T-helper 17 cell (primary cell): ENCODE measurements at regions not wholly inside any gene's neighbourhood (a gene's known extent, or its start where the extent isn't known, plus 50 kb on each side); places are given as distances from the start of the nearest gene placed in this dataset.

Experiments
- ATAC-seq: fragments of 150-1000 bp; cut with Tn5 transposase; 2 replicates; pipeline ENCODE4 v1.10.0; 2021; ENCODE audit warnings: mild to moderate bottlenecking, moderate library complexity
- DNase-seq, 3 donors: peaks; one replicate each; pipeline versions ENCODE4 v3.0.0 to v3.0.0-alpha.2; 2020 to 2021
- H3K9me3 ChIP-seq: one replicate; pipeline ENCODE4 v1.7.0; 2013; ENCODE audit warnings: low read length, mild to moderate bottlenecking; ENCODE audit not compliant: control insufficient read depth, poor library complexity, severe bottlenecking
- H3K27ac Mint-ChIP-seq: one replicate; pipeline ENCODE4 v1.8.0; 2022; ENCODE audit warnings: mild to moderate bottlenecking, moderate library complexity, mixed read lengths
- H3K27me3 Mint-ChIP-seq: one replicate; pipeline ENCODE4 v1.8.0; 2022; ENCODE audit warnings: mixed read lengths
- H3K36me3 Mint-ChIP-seq: one replicate; pipeline ENCODE4 v1.8.0; 2022; ENCODE audit warnings: low read depth, mixed read lengths
- H3K4me1 Mint-ChIP-seq: one replicate; pipeline ENCODE4 v1.8.0; 2022; ENCODE audit warnings: mild to moderate bottlenecking, mixed read lengths
- H3K4me3 Mint-ChIP-seq: one replicate; pipeline ENCODE4 v1.8.0; 2022; ENCODE audit warnings: mild to moderate bottlenecking, moderate library complexity, mixed read lengths

- Mint-ChIP-seq H3K36me3 (no peaks in the 10 kb centered on the region), H3K27me3 (no peaks in the 10 kb centered on the region), H3K27ac (no peak overlapping the region), H3K4me3 (no peak overlapping the region), H3K4me1 (no peaks in the 10 kb centered on the region)
- ATAC-seq (no peak), DNase-seq (no peak)
- H3K9me3 ChIP-seq = no peaks in the 10 kb centered on the region
Observed at GRCh38 chr4:14049946-14050345, 422.4 kb upstream of the BOD1L1 start.

DNA sequence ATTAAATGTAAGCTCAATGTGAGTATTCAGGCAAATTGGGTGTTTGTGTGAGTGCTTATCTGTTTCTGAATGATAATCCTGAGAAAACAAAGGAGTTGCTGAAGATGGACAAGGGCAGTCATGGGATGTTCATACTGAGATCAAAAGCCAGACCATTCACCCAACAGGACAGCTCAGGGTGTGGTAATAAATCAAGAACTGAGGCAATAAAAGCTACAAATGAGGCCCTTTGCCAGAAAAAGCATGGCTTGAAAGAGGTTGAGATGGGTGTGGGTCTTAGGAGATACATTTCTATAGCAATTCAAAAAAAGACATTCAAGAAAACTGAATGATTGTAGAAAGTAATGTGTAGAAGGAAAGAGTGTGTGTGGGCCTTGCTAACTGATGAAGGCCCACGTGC, 425.8 kb upstream of the BOD1L1 start:
- no peak overlapping the region for H3K4me3 Mint-ChIP-seq
- no peaks in the 10 kb centered on the region for H3K27me3 Mint-ChIP-seq
- no peaks in the 10 kb centered on the region for H3K36me3 Mint-ChIP-seq
- DNase-seq (no peak), ATAC-seq (no peak)
- H3K27ac Mint-ChIP-seq = no peak overlapping the region
- no peaks in the 10 kb centered on the region for H3K9me3 ChIP-seq
- no peaks in the 10 kb centered on the region for H3K4me1 Mint-ChIP-seq

DNA sequence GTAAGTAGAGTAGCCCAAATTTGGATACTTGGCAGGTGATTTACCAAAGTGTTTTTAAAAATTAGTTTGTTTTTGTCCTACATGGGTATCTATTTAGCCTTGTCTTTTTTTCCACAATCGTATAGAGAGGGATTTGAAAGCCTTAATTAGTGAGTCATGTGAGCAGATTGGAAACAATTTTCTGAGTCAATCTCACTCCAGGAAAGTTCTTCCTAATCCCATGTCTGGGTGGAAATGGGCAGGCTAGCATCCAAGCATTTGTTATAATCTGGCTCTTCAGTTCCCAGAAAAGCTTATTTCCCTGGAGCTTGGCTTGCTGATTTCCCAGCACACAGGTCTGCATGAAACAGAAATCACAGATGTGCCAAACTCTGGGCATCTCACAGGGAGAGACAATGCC, 426.9 kb upstream of the BOD1L1 start:
- H3K9me3 ChIP-seq = no peaks in the 10 kb centered on the region
- no peak overlapping the region for H3K27ac Mint-ChIP-seq
- no peaks in the 10 kb centered on the region for H3K36me3 Mint-ChIP-seq
- no peak overlapping the region for H3K4me3 Mint-ChIP-seq
- H3K27me3 Mint-ChIP-seq = no peaks in the 10 kb centered on the region
- no peak for DNase-seq
- H3K4me1 Mint-ChIP-seq = no peaks in the 10 kb centered on the region
- no peak for ATAC-seq

GRCh38 chr4:14059006-14059405, 431.5 kb upstream of the BOD1L1 start:
- no peaks in the 10 kb centered on the region for H3K4me1 Mint-ChIP-seq

GRCh38 chr4:14064984-14065383, 437.5 kb upstream of the BOD1L1 start:
- ATAC-seq = no peak
- H3K27me3 Mint-ChIP-seq = no peaks in the 10 kb centered on the region

More at GRCh38 chr4:14059006-14059405, 431.5 kb upstream of the BOD1L1 start:
- H3K4me3 Mint-ChIP-seq = no peak overlapping the region
- H3K9me3 ChIP-seq = no peaks in the 10 kb centered on the region
- H3K27ac Mint-ChIP-seq = no peak overlapping the region
- H3K36me3 Mint-ChIP-seq = no peaks in the 10 kb centered on the region
- no peak for DNase-seq
- H3K27me3 Mint-ChIP-seq = no peaks in the 10 kb centered on the region
- ATAC-seq = no peak

DNA sequence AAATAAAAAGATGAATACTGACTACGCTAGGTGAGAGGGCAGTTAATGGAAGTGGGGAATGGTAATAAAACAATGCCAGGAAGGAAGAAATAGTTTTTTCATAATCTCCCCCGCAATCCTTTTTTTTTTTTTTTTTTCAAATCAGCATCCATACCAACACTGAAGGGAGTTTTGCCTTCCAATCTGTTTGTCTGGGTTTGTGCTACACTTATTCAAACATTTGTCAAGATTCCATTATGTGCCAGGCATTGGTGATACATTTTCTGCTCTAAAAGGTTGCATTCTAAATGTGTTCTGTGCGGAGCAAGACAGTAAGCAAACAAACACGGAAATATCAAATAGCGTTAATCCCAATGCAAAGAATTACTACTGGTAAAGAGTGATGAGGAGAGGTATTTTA, 437.9 kb upstream of the BOD1L1 start:
- no peaks in the 10 kb centered on the region for H3K9me3 ChIP-seq
- no peaks in the 10 kb centered on the region for H3K27me3 Mint-ChIP-seq
- ATAC-seq (no peak), DNase-seq (no peak)
- H3K4me3 Mint-ChIP-seq = no peak overlapping the region
- no peaks in the 10 kb centered on the region for H3K4me1 Mint-ChIP-seq
- no peaks in the 10 kb centered on the region for H3K36me3 Mint-ChIP-seq
- no peak overlapping the region for H3K27ac Mint-ChIP-seq

More at GRCh38 chr4:14064984-14065383, 437.5 kb upstream of the BOD1L1 start:
- Mint-ChIP-seq H3K36me3 (no peaks in the 10 kb centered on the region), H3K4me3 (no peak overlapping the region), H3K4me1 (no peaks in the 10 kb centered on the region), H3K27ac (no peak overlapping the region)
- no peak for DNase-seq
- H3K9me3 ChIP-seq = no peaks in the 10 kb centered on the region

DNA sequence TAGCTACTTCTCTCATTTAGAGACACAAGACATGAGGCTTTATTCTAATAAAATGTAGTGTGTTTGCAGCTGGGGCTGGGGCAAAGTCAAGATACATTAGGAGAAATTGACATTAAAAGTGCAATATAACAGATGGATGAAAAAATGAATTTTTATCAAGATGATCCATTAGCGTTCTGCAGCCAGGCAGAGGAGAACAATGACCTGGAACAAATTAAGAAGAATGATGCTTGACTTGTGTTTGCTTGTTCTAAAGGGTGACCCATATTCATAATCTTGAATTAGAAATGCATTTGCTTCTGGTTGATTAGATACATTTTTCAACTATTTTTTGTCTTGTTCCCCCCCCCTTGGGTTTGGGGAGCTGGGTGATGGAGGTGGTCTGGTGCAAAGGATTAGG, 439.5 kb upstream of the BOD1L1 start:
- Mint-ChIP-seq H3K27me3 (no peaks in the 10 kb centered on the region), H3K27ac (no peak overlapping the region), H3K4me3 (no peak overlapping the region), H3K36me3 (no peaks in the 10 kb centered on the region), H3K4me1 (no peaks in the 10 kb centered on the region)
- H3K9me3 ChIP-seq = no peaks in the 10 kb centered on the region
- no peak for DNase-seq
- ATAC-seq = no peak

DNA sequence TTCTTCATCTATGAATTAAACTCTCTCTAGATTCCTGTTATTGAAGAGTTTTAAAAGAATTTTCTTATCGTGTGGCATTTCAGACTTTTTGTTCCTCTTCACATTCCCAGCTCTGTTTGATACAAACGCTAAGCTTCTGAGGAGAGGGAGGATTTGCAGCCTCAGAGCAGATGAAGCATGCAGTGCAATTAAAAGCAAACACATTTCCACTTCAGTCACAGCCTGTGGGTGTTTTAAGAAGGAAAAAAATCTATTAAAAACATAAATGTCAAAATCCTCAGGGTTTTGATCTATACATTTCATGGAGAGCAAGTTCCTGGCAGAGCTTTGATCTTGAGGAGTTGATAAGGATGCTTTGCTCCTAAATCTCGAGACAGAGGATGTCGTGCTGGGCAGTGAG, 442.4 kb upstream of the BOD1L1 start:
- Mint-ChIP-seq H3K4me3 (no peak overlapping the region), H3K27ac (no peak overlapping the region), H3K36me3 (no peaks in the 10 kb centered on the region), H3K27me3 (no peaks in the 10 kb centered on the region), H3K4me1 (no peaks in the 10 kb centered on the region)
- DNase-seq (no peak), ATAC-seq (no peak)
- no peaks in the 10 kb centered on the region for H3K9me3 ChIP-seq

DNA sequence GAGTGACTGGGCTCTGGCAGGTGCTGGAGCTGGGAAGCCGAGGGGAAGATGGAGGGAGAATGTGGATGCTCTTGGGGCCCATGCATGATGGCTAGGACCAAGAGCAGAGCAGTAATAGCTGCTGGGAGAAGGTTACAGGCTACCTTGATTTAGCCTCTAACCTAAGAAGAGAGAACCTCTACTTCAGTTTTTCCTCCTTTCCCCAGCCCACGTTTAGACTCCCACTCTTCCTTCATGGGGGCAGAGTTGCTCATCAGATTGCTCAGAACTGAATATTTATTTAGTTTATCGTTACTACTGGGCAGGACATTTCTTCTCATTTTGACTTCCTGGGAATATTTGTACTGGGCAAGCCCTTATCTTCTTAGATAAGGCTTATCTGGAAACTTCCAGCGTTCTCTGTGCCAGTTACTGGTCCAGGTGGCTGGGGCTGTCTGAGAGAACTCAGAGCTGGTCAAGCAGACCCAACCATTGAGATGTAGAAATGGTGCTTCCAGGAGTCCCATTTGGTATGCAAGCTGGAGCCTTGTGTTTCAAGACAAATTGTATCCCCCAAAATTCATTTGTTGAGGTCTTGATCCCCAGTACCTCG, 442.9 kb upstream of the BOD1L1 start:
- H3K4me1 Mint-ChIP-seq = no peaks in the 10 kb centered on the region
- ATAC-seq = no peak
- no peak overlapping the region for H3K27ac Mint-ChIP-seq
- DNase-seq = no peak
- H3K9me3 ChIP-seq = no peaks in the 10 kb centered on the region
- H3K36me3 Mint-ChIP-seq = no peaks in the 10 kb centered on the region
- no peaks in the 10 kb centered on the region for H3K27me3 Mint-ChIP-seq
- H3K4me3 Mint-ChIP-seq = no peak overlapping the region

DNA sequence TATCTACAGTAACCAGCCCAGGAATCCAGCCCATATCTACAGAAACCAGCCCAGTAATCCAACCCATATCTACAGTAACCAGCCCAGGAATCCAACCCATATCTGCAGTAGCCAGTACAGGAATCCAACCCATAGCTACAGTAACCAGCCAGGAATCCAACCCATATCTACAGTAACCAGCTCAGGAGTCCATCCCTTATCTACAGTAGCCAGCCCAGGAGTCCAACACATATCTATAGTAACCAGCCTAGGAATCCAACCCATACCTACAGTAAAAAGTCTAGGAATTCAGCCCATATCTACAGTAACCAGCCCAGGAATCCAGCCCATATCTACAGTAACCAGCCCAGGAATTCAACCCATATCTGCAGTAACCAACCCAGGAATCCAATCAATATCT, 445.0 kb upstream of the BOD1L1 start:
- H3K9me3 ChIP-seq = no peaks in the 10 kb centered on the region
- Mint-ChIP-seq H3K4me1 (no peaks in the 10 kb centered on the region), H3K4me3 (no peak overlapping the region), H3K27ac (no peak overlapping the region), H3K36me3 (no peaks in the 10 kb centered on the region), H3K27me3 (no peaks in the 10 kb centered on the region)
- no peak for ATAC-seq
- DNase-seq = no peak

- DNase-seq = no peak
- H3K27ac Mint-ChIP-seq = no peak overlapping the region
- no peak overlapping the region for H3K4me3 Mint-ChIP-seq
- no peak for ATAC-seq
- no peaks in the 10 kb centered on the region for H3K36me3 Mint-ChIP-seq
- H3K27me3 Mint-ChIP-seq = no peaks in the 10 kb centered on the region
- H3K9me3 ChIP-seq = no peaks in the 10 kb centered on the region
- no peaks in the 10 kb centered on the region for H3K4me1 Mint-ChIP-seq
Observed at GRCh38 chr4:14076776-14077175, 449.3 kb upstream of the BOD1L1 start.

DNA sequence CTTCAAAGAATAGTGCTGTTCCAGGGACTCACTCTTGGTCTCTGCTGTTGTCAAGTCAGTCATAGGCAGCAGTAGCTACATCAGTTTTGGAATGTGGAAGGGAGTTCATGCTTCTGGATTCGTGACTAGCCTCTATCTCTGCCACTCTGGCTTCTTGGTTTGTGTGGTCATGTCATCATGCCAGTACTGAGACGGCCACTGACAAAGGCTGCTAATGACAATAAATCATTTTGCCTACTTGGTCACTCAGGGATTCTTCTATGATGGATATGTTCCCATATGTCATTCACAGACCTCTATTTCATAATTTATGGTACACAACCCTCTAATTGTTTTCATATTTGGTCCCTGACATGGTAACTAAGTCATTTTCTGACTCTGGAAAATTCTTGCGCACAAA, 450.8 kb upstream of the BOD1L1 start:
- H3K27ac Mint-ChIP-seq = no peak overlapping the region
- H3K4me1 Mint-ChIP-seq = no peaks in the 10 kb centered on the region
- ATAC-seq (no peak), DNase-seq (no peak)
- no peaks in the 10 kb centered on the region for H3K9me3 ChIP-seq
- no peak overlapping the region for H3K4me3 Mint-ChIP-seq
- no peaks in the 10 kb centered on the region for H3K36me3 Mint-ChIP-seq
- no peaks in the 10 kb centered on the region for H3K27me3 Mint-ChIP-seq

- no peak overlapping the region for H3K4me3 Mint-ChIP-seq
- no peaks in the 10 kb centered on the region for H3K36me3 Mint-ChIP-seq
- ATAC-seq (no peak), DNase-seq (no peak)
- no peaks in the 10 kb centered on the region for H3K27me3 Mint-ChIP-seq
- no peaks in the 10 kb centered on the region for H3K9me3 ChIP-seq
- no peak overlapping the region for H3K27ac Mint-ChIP-seq
- H3K4me1 Mint-ChIP-seq = no peaks in the 10 kb centered on the region
Observed at GRCh38 chr4:14079601-14080000, 452.1 kb upstream of the BOD1L1 start.

DNA sequence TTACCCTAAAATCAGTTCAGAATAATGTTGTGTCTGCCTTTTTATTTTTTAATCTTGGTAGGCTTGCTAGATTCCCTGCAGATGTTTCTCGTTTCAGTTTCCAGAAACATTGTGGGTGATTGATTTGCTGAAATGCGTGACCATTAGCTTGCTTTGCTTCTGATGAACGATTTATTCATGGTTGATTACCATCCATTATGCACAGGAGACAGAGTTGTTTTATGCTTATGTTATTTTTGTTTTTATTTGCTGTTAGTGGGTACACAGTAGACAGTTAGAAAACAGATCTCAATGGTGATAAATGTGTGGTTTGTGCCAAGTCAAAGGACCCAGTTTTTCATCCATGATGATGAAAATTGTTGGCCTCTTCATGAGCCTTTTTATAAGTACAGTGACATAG, 455.6 kb upstream of the BOD1L1 start:
- Mint-ChIP-seq H3K36me3 (no peaks in the 10 kb centered on the region), H3K4me3 (no peak overlapping the region), H3K27me3 (no peaks in the 10 kb centered on the region), H3K27ac (no peak overlapping the region), H3K4me1 (no peaks in the 10 kb centered on the region)
- ATAC-seq (no peak), DNase-seq (no peak)
- no peaks in the 10 kb centered on the region for H3K9me3 ChIP-seq
